SJSA1 (cell line): ENCODE measurements at regions not wholly inside any gene's neighbourhood (a gene's known extent, or its start where the extent isn't known, plus 50 kb on each side); places are given as distances from the start of the nearest gene placed in this dataset.

Experiments used
- DNase-seq, 2 experiments: peaks; one replicate each; pipeline ENCODE4 v3.0.0-alpha.2; 2015 to 2020; ENCODE audit warnings: low spot score in 2 of 2, low read depth in 1 of 2
- H3K27ac ChIP-seq: fragments of 250-450 bp; sonication (Bioruptor Pico); 2 replicates; pipeline ENCODE4 v1.5.1; 2020; ENCODE audit warnings: mild to moderate bottlenecking, moderate library complexity
- H3K27me3 ChIP-seq: fragments of 250-450 bp; sonication (Bioruptor Pico); replicated peaks from 2 replicates; pipeline ENCODE4 v1.5.1; 2020; ENCODE audit warnings: mild to moderate bottlenecking, moderate library complexity
- H3K36me3 ChIP-seq: fragments of 250-450 bp; sonication (Bioruptor Pico); 2 replicates; pipeline ENCODE4 v1.5.1; 2020; ENCODE audit warnings: mild to moderate bottlenecking
- H3K4me1 ChIP-seq: fragments of 250-450 bp; sonication (Bioruptor Pico); replicated peaks from 2 replicates; pipeline ENCODE4 v1.6.1; 2021; ENCODE audit warnings: mild to moderate bottlenecking
- H3K4me3 ChIP-seq: fragments of 250-450 bp; sonication (Bioruptor Pico); 2 replicates; pipeline ENCODE4 v1.5.1; 2020; ENCODE audit warnings: mild to moderate bottlenecking
- H3K9me3 ChIP-seq: fragments of 250-450 bp; sonication (Bioruptor Pico); replicated peaks from 2 replicates; pipeline ENCODE4 v1.5.1; 2020; ENCODE audit warnings: mild to moderate bottlenecking

- Histone ChIP-seq H3K4me3 (no peak overlapping the region), H3K27me3 (no peaks in the 10 kb centered on the region), H3K27ac (no peak overlapping the region), H3K36me3 (no peaks in the 10 kb centered on the region), H3K4me1 (no peaks in the 10 kb centered on the region), H3K9me3 (no peaks in the 10 kb centered on the region)
- DNase-seq: no peak
These were observed 369.4 kb downstream of the ZNF536 start for GRCh38 chr19:30741566-30741965.

GRCh38 chr19:30739394-30739793 is 367.2 kb downstream of the ZNF536 start:
- DNase-seq: no peak
- no peak overlapping the region for H3K27ac ChIP-seq
- H3K27me3 ChIP-seq: no peaks in the 10 kb centered on the region

DNA sequence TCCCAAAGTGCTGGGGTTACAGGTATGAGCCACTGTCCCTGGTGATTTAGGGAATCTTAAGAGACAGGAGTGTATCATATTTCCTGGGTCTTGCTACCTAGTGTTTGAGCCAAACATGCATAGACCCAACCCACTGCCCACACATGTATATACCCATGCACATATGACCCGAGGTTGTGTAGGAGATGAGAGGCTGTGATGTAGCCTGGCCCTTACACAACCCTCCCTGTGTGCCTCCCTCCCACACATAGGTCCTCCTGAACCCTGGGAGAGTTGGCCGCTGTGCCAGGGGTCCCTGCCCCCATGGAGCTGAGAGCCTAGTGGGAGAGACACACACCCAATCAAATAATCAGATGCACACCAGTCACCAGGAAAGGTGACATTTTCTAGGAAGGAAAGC is 365.9 kb downstream of the ZNF536 start:
- H3K4me1 ChIP-seq: no peaks in the 10 kb centered on the region
- H3K27me3 ChIP-seq: no peaks in the 10 kb centered on the region
- no peak for DNase-seq
- no peaks in the 10 kb centered on the region for H3K9me3 ChIP-seq
- no peaks in the 10 kb centered on the region for H3K36me3 ChIP-seq
- H3K27ac ChIP-seq: no peak overlapping the region
- H3K4me3 ChIP-seq: no peak overlapping the region

More at GRCh38 chr19:30739394-30739793, 367.2 kb downstream of the ZNF536 start:
- no peaks in the 10 kb centered on the region for H3K36me3 ChIP-seq
- H3K9me3 ChIP-seq: no peaks in the 10 kb centered on the region
- H3K4me1 ChIP-seq: no peaks in the 10 kb centered on the region
- H3K4me3 ChIP-seq: no peak overlapping the region

DNA sequence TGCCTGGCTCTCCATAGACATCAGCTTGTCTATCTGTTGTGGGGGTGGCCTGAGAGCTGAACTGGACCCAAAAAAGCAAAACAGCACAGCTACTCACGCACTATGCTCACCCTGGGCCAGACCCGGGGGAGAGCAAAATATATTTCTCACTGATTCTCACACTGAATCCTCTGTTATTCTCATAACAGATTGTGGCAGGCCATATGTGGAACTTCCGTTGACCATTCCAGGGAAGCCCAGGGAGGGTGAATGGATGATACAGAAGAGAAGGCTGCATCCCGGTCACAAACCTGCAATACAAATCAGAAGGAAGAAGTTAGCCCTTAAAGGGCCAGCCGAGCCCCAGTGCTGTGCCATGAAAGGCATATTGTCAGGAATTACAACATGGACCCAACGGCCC is 362.5 kb downstream of the ZNF536 start:
- H3K4me1 ChIP-seq: no peaks in the 10 kb centered on the region
- no peaks in the 10 kb centered on the region for H3K36me3 ChIP-seq
- no peak overlapping the region for H3K27ac ChIP-seq
- H3K4me3 ChIP-seq: no peak overlapping the region
- no peaks in the 10 kb centered on the region for H3K27me3 ChIP-seq
- no peak for DNase-seq
- H3K9me3 ChIP-seq: no peaks in the 10 kb centered on the region

GRCh38 chr19:30733826-30734550 is 361.8 kb downstream of the ZNF536 start:
- no peak for DNase-seq
- no peak overlapping the region for H3K4me3 ChIP-seq

GRCh38 chr19:30731591-30731990 is 359.4 kb downstream of the ZNF536 start:
- no peak overlapping the region for H3K4me3 ChIP-seq
- no peak overlapping the region for H3K27ac ChIP-seq
- no peaks in the 10 kb centered on the region for H3K36me3 ChIP-seq
- H3K4me1 ChIP-seq: no peaks in the 10 kb centered on the region
- no peaks in the 10 kb centered on the region for H3K9me3 ChIP-seq
- no peaks in the 10 kb centered on the region for H3K27me3 ChIP-seq
- no peak for DNase-seq

More at GRCh38 chr19:30733826-30734550, 361.8 kb downstream of the ZNF536 start:
- no peak overlapping the region for H3K27ac ChIP-seq
- no peaks in the 10 kb centered on the region for H3K36me3 ChIP-seq
- no peaks in the 10 kb centered on the region for H3K9me3 ChIP-seq
- H3K27me3 ChIP-seq: no peaks in the 10 kb centered on the region
- H3K4me1 ChIP-seq: no peaks in the 10 kb centered on the region

DNA sequence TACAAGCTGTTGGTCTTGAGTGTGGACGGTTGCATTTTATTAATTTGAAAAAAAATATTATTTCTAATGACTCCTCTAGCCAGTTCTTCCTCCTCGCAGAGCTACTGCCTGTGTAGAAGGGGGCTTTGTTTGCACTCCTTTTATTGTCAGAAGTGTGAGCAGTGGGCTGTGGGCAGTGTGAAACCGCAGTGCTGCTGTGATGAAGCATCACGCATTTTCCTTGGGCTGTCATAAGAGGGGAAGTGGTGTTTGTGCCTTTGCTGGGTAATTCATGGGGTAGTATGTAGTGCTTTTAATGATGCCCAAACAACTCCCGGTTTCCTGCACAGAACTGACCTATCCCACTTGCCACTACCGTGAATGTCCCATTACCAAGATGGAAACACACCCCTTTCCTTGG is 357.3 kb downstream of the ZNF536 start:
- H3K27me3 ChIP-seq: no peaks in the 10 kb centered on the region
- DNase-seq: no peak
- no peaks in the 10 kb centered on the region for H3K36me3 ChIP-seq
- no peak overlapping the region for H3K4me3 ChIP-seq
- H3K27ac ChIP-seq: no peak overlapping the region
- no peaks in the 10 kb centered on the region for H3K4me1 ChIP-seq
- H3K9me3 ChIP-seq: no peaks in the 10 kb centered on the region

DNA sequence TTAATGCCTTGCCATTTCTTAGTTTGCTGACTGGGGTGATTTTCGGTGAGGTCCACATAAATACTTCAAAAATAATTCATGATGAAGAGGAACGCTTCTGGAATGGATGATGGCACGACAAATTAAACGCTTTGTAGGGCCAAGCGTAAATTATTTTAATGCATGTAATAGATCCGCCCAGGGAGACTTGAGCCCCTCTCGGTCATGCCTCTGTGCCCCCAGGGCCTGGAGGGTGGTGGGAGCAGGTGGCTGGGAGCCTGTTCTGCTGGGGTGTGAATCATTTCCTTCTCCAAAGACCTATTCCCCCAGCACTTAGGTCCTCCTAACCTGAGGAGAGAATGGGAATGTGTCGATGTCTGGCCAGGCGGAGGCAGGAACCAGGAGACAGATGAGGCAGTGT is 350.6 kb downstream of the ZNF536 start:
- H3K9me3 ChIP-seq: no peaks in the 10 kb centered on the region
- H3K4me1 ChIP-seq: peaks cover 14% of the 10 kb centered on the region
- no peak for DNase-seq
- no peak overlapping the region for H3K4me3 ChIP-seq
- no peaks in the 10 kb centered on the region for H3K36me3 ChIP-seq
- H3K27me3 ChIP-seq: no peaks in the 10 kb centered on the region
- no peak overlapping the region for H3K27ac ChIP-seq

DNA sequence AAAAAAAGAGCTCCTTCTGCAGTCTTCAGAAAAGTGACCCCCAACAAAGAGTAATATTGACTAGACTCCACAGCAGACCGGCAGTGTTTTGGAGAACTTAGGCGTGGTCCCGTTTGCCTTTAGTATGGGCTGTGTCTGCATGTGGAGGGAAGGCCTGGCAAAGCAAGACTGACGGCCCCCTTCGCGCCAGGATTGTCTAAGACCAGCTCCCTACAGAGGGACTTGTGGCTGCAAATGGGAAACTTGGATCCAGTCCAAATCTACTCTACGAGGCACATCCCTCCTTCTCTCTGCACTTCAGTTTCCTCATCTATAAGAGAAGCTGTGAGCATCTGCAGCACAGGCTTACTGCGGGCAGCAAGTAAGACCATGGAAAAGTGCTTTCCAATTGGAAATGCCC is 350.0 kb downstream of the ZNF536 start:
- Histone ChIP-seq H3K9me3 (no peaks in the 10 kb centered on the region), H3K4me3 (no peak overlapping the region), H3K36me3 (no peaks in the 10 kb centered on the region), H3K27ac (no peak overlapping the region), H3K4me1 (peaks cover 14% of the 10 kb centered on the region), H3K27me3 (no peaks in the 10 kb centered on the region)
- no peak for DNase-seq

DNA sequence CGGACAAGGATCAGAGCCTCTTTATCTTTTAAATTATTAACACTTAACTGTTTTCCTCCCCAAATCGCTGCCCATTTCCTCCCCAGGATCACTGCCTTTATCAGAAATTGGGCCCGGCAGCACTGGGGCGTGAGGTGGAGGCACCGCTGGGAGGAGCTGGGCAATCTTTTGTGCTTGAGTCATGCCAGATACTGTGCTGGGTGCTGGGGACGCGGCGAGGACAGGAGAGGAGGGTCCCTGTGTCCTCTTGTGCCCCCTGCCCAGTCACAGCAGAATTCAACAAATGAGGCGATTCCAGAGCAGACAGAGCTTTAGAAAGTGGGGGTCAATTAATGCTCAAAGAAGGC is 347.8 kb downstream of the ZNF536 start:
- peak in 1 of 2 experiments; percentile 52 for DNase-seq

GRCh38 chr19:30719189-30719998 is 347.2 kb downstream of the ZNF536 start:
- no peaks in the 10 kb centered on the region for H3K27me3 ChIP-seq
- H3K27ac ChIP-seq: peak overlapping the region; percentile 35
- H3K4me1 ChIP-seq: peaks cover 14% of the 10 kb centered on the region
- H3K9me3 ChIP-seq: no peaks in the 10 kb centered on the region
- DNase-seq: peak; percentile 60 to 63
- H3K4me3 ChIP-seq: peak overlapping the region; percentile 46
- no peaks in the 10 kb centered on the region for H3K36me3 ChIP-seq

More for the DNA sequence above, 347.8 kb downstream of the ZNF536 start:
- Histone ChIP-seq H3K9me3 (no peaks in the 10 kb centered on the region), H3K27me3 (no peaks in the 10 kb centered on the region), H3K36me3 (no peaks in the 10 kb centered on the region), H3K4me3 (peak overlapping the region; percentile 46), H3K27ac (peak overlapping the region; percentile 15), H3K4me1 (peaks cover 14% of the 10 kb centered on the region)

GRCh38 chr19:30718707-30719106 is 346.5 kb downstream of the ZNF536 start:
- peak overlapping the region; percentile 46 for H3K4me3 ChIP-seq
- H3K4me1 ChIP-seq: peaks cover 14% of the 10 kb centered on the region
- H3K27ac ChIP-seq: no peak overlapping the region; the same call in 1 of the 2 replicates
- H3K36me3 ChIP-seq: no peaks in the 10 kb centered on the region
- DNase-seq: no peak
- no peaks in the 10 kb centered on the region for H3K9me3 ChIP-seq
- no peaks in the 10 kb centered on the region for H3K27me3 ChIP-seq

GRCh38 chr19:30718014-30718413 is 345.8 kb downstream of the ZNF536 start:
- no peak for DNase-seq
- H3K4me3 ChIP-seq: no peak overlapping the region
- H3K4me1 ChIP-seq: peaks cover 14% of the 10 kb centered on the region
- no peaks in the 10 kb centered on the region for H3K36me3 ChIP-seq
- no peaks in the 10 kb centered on the region for H3K27me3 ChIP-seq
- H3K9me3 ChIP-seq: no peaks in the 10 kb centered on the region
- no peak overlapping the region for H3K27ac ChIP-seq

GRCh38 chr19:30717381-30717780 is 345.2 kb downstream of the ZNF536 start:
- Histone ChIP-seq H3K4me1 (peaks cover 14% of the 10 kb centered on the region), H3K4me3 (no peak overlapping the region), H3K9me3 (no peaks in the 10 kb centered on the region), H3K27ac (no peak overlapping the region), H3K36me3 (no peaks in the 10 kb centered on the region), H3K27me3 (no peaks in the 10 kb centered on the region)
- no peak for DNase-seq
